H9 (cell line): ENCODE measurements at regions not wholly inside any gene's neighbourhood (a gene's known extent, or its start where the extent isn't known, plus 50 kb on each side); places are given as distances from the start of the nearest gene placed in this dataset.

ENCODE experiments used
- DNase-seq: peaks from one replicate; pipeline ENCODE4 v3.0.0-alpha.2; 2017
- H2AFZ ChIP-seq: one replicate; pipeline ENCODE4 v1.6.1; 2013; ENCODE audit warnings: mild to moderate bottlenecking, low read length, control low read depth, moderate library complexity
- H2AK5ac ChIP-seq: 2 replicates; pipeline ENCODE4 v1.6.1; 2013; ENCODE audit warnings: low read length, control low read depth, mixed read lengths; ENCODE audit not compliant: insufficient read length
- H2BK120ac ChIP-seq: one replicate; pipeline ENCODE4 v1.6.1; 2013; ENCODE audit warnings: low read depth, mild to moderate bottlenecking, low read length, control low read depth, inconsistent platforms; ENCODE audit not compliant: poor library complexity, severe bottlenecking
- H2BK12ac ChIP-seq: 2 replicates; pipeline ENCODE4 v1.6.1; 2013; ENCODE audit warnings: low read length, control low read depth, mixed read lengths, low read depth; ENCODE audit not compliant: insufficient read length
- H2BK15ac ChIP-seq: 2 replicates; pipeline ENCODE4 v1.6.1; 2013; ENCODE audit warnings: low read depth, low read length, control low read depth
- H2BK20ac ChIP-seq: one replicate; pipeline ENCODE4 v1.6.1; 2013; ENCODE audit warnings: low read depth, mild to moderate bottlenecking, low read length, control low read depth, inconsistent platforms; ENCODE audit not compliant: poor library complexity, severe bottlenecking
- H2BK5ac ChIP-seq: 2 replicates; pipeline ENCODE4 v1.6.1; 2013; ENCODE audit warnings: low read length, control low read depth, mixed read lengths; ENCODE audit not compliant: insufficient read length
- H3K14ac ChIP-seq: 2 replicates; pipeline ENCODE4 v1.6.1; 2013; ENCODE audit warnings: low read length, control low read depth; ENCODE audit not compliant: insufficient read depth
- H3K18ac ChIP-seq: 2 replicates; pipeline ENCODE4 v1.6.1; 2013; ENCODE audit warnings: low read depth, mild to moderate bottlenecking, mixed read lengths, low read length, control low read depth; ENCODE audit not compliant: insufficient read length
- H3K23ac ChIP-seq: 2 replicates; pipeline ENCODE4 v1.6.1; 2013; ENCODE audit warnings: low read length, control low read depth, mixed read lengths, low read depth; ENCODE audit not compliant: insufficient read length
- H3K23me2 ChIP-seq: 2 replicates; pipeline ENCODE4 v1.6.1; 2013; ENCODE audit warnings: low read depth, mild to moderate bottlenecking, mixed read lengths, low read length, control low read depth; ENCODE audit not compliant: insufficient read length, poor library complexity, severe bottlenecking
- H3K27ac ChIP-seq: 2 replicates; pipeline ENCODE4 v1.5.1; 2013; ENCODE audit warnings: low read length, control low read depth, mixed read lengths, low read depth; ENCODE audit not compliant: insufficient read length
- H3K27me3 ChIP-seq: 2 replicates; pipeline ENCODE4 v1.6.1; 2013; ENCODE audit warnings: low read length, control low read depth, inconsistent platforms; ENCODE audit not compliant: insufficient read depth
- H3K4ac ChIP-seq: 2 replicates; pipeline ENCODE4 v1.6.1; 2013; ENCODE audit warnings: low read depth, mild to moderate bottlenecking, control low read depth, inconsistent platforms, low read length, moderate library complexity
- H3K4me1 ChIP-seq: 2 replicates; pipeline ENCODE4 v1.6.1; 2013; ENCODE audit warnings: low read length, control low read depth, inconsistent platforms; ENCODE audit not compliant: insufficient read depth
- H3K4me2 ChIP-seq: 2 replicates; pipeline ENCODE4 v1.6.1; 2013; ENCODE audit warnings: low read length, control low read depth, mixed read lengths; ENCODE audit not compliant: insufficient read length, insufficient read depth
- H3K56ac ChIP-seq: 2 replicates; pipeline ENCODE4 v1.6.1; 2013; ENCODE audit warnings: low read depth, mild to moderate bottlenecking, mixed read lengths, low read length, control low read depth; ENCODE audit not compliant: insufficient read length
- H3K79me1 ChIP-seq: 2 replicates; pipeline ENCODE4 v1.6.1; 2013; ENCODE audit warnings: low read depth, mild to moderate bottlenecking, moderate library complexity, low read length, control low read depth, inconsistent platforms; ENCODE audit not compliant: insufficient read depth, poor library complexity, severe bottlenecking
- H3K79me2 ChIP-seq: 2 replicates; pipeline ENCODE4 v1.6.1; 2013; ENCODE audit warnings: low read length, control low read depth, inconsistent platforms; ENCODE audit not compliant: insufficient read depth
- H3K9ac ChIP-seq: 2 replicates; pipeline ENCODE4 v1.6.1; 2013; ENCODE audit warnings: low read length, control low read depth, mixed read lengths; ENCODE audit not compliant: insufficient read length; ENCODE audit errors: extremely low read depth
- H3K9me3 ChIP-seq: one replicate; pipeline ENCODE4 v1.6.1; 2013; ENCODE audit warnings: low read depth, low read length, inconsistent platforms; ENCODE audit not compliant: control insufficient read depth
- H3T11ph ChIP-seq: one replicate; pipeline ENCODE4 v1.6.1; 2013; ENCODE audit warnings: mild to moderate bottlenecking, low read length, control low read depth, inconsistent platforms
- H4K20me1 ChIP-seq: one replicate; pipeline ENCODE4 v1.6.1; 2013; ENCODE audit not compliant: control insufficient read depth, insufficient read length, insufficient read depth
- H4K5ac ChIP-seq: 2 replicates; pipeline ENCODE4 v1.6.1; 2013; ENCODE audit warnings: low read depth, mild to moderate bottlenecking, mixed read lengths, low read length, control low read depth; ENCODE audit not compliant: insufficient read length
- H4K8ac ChIP-seq: replicated peaks from 2 replicates; pipeline ENCODE4 v1.6.1; 2013; ENCODE audit warnings: low read length, control low read depth, mixed read lengths, low read depth; ENCODE audit not compliant: insufficient read length
- H4K91ac ChIP-seq: 2 replicates; pipeline ENCODE4 v1.6.1; 2013; ENCODE audit warnings: low read depth, mild to moderate bottlenecking, moderate library complexity, mixed read lengths, low read length, control low read depth; ENCODE audit not compliant: insufficient read length
- H3K27ac Mint-ChIP-seq, 3 experiments: 2 replicates in 2 of 3; 3 replicates in 1 of 3; pipeline ENCODE4 v1.8.0; 2020 to 2021; ENCODE audit warnings: mixed read lengths in 3 of 3, mild to moderate bottlenecking in 1 of 3, moderate library complexity in 1 of 3
- H3K27me3 Mint-ChIP-seq: 2 replicates; pipeline ENCODE4 v1.8.0; 2021; ENCODE audit warnings: low read depth, mild to moderate bottlenecking, moderate library complexity, mixed read lengths
- H3K36me3 Mint-ChIP-seq, 3 experiments: 2 replicates in 2 of 3; 3 replicates in 1 of 3; pipeline ENCODE4 v1.8.0; 2020 to 2021; ENCODE audit warnings: low read depth in 3 of 3, mixed read lengths in 3 of 3; ENCODE audit not compliant: insufficient read depth in 1 of 3
- H3K4me1 Mint-ChIP-seq, 2 experiments: 2 replicates each; pipeline ENCODE4 v1.8.0; 2020; ENCODE audit warnings: mixed read lengths in 2 of 2
- H3K4me3 Mint-ChIP-seq, 2 experiments: 2 replicates in 1 of 2; 3 replicates in 1 of 2; pipeline ENCODE4 v1.8.0; 2020 to 2021; ENCODE audit warnings: mild to moderate bottlenecking in 2 of 2, mixed read lengths in 2 of 2, moderate library complexity in 1 of 2
- H3K9me3 Mint-ChIP-seq, 2 experiments: 2 replicates in 1 of 2; 3 replicates in 1 of 2; pipeline ENCODE4 v1.8.0; 2020; ENCODE audit warnings: mild to moderate bottlenecking in 2 of 2, mixed read lengths in 2 of 2, moderate library complexity in 1 of 2
- TF ChIP-seq, protein P1 (sequence below): fragments of 200-600 bp; sonication (generic); conservative IDR thresholded peaks from 3 replicates; pipeline ENCODE4 v1.8.0; 2021; ENCODE audit warnings: antibody characterized with exemption, mild to moderate bottlenecking

DNA sequence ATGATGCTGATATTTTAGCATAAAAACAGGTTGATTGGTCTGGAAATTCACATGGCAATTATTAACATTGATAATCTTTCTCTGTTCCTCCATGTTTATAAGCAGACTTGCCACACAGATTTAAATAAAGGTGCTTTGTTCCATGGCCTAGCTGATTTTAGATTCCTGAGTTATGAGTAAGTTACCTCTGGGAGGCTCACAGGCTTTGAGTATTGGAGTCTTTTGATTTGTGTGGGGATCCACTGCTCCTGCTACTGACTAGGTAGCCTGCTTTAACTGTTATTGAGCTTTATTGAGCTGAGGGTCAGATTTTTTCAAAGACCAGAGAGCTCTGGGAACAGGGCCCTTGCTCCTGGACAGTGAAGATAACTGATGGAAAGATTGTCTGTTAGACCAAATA is 166.1 kb downstream of the ANKRD30B start:
- Histone ChIP-seq H3K14ac (no peak overlapping the region), H3K4ac (no peak overlapping the region), H2BK5ac (no peak overlapping the region), H2AFZ (no peak overlapping the region), H2BK20ac (no peak overlapping the region), H2BK12ac (no peak overlapping the region), H4K5ac (no peak overlapping the region), H3K23me2 (no peaks in the 10 kb centered on the region), H4K91ac (no peak overlapping the region), H3K4me1 (no peaks in the 10 kb centered on the region), H3K9me3 (peaks cover 92% of the 10 kb centered on the region), H3K79me2 (no peaks in the 10 kb centered on the region), H3K27ac (no peak overlapping the region), H2BK15ac (no peak overlapping the region), H3K79me1 (no peaks in the 10 kb centered on the region), H2BK120ac (no peak overlapping the region), H3K4me2 (no peak overlapping the region), H3K56ac (no peak overlapping the region), H2AK5ac (no peak overlapping the region), H4K20me1 (no peaks in the 10 kb centered on the region), H3K23ac (no peak overlapping the region), H4K8ac (no peak overlapping the region), H3K18ac (no peak overlapping the region), H3K27me3 (no peaks in the 10 kb centered on the region), H3K9ac (no peak overlapping the region), H3T11ph (no peak overlapping the region)
- H3K4me3 Mint-ChIP-seq: no peak overlapping the region
- H3K27ac Mint-ChIP-seq: no peak overlapping the region
- no peaks in the 10 kb centered on the region; the same call in 1 of the 2 replicates for H3K27me3 Mint-ChIP-seq
- H3K36me3 Mint-ChIP-seq: peaks cover 12 to 23% (median 13%) of the 10 kb centered on the region in 3 experiments; a peak in 6 of 7 replicates
- H3K4me1 Mint-ChIP-seq: no peaks in the 10 kb centered on the region
- H3K9me3 Mint-ChIP-seq: peaks cover 96 to 97% of the 10 kb centered on the region in 2 experiments
- DNase-seq: no peak
- TF ChIP-seq, protein P1, sequence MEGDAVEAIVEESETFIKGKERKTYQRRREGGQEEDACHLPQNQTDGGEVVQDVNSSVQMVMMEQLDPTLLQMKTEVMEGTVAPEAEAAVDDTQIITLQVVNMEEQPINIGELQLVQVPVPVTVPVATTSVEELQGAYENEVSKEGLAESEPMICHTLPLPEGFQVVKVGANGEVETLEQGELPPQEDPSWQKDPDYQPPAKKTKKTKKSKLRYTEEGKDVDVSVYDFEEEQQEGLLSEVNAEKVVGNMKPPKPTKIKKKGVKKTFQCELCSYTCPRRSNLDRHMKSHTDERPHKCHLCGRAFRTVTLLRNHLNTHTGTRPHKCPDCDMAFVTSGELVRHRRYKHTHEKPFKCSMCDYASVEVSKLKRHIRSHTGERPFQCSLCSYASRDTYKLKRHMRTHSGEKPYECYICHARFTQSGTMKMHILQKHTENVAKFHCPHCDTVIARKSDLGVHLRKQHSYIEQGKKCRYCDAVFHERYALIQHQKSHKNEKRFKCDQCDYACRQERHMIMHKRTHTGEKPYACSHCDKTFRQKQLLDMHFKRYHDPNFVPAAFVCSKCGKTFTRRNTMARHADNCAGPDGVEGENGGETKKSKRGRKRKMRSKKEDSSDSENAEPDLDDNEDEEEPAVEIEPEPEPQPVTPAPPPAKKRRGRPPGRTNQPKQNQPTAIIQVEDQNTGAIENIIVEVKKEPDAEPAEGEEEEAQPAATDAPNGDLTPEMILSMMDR: no peak
